Stimulated activated CD8-positive, alpha-beta memory T cell treated with anti-CD3 and anti-CD28 coated beads, Interleukin-7, amount 100 ng/mL, for 48 hours (primary cell): ENCODE measurements at regions not wholly inside any gene's neighbourhood (a gene's known extent, or its start where the extent isn't known, plus 50 kb on each side); places are given as distances from the start of the nearest gene placed in this dataset.

ENCODE experiments used
- DNase-seq, 2 donors: peaks; one replicate each; pipeline ENCODE4 v3.0.0-alpha.2; 2020; ENCODE audit warnings: low read depth in 1 of 2; ENCODE audit errors: extremely low read depth in 1 of 2

DNA sequence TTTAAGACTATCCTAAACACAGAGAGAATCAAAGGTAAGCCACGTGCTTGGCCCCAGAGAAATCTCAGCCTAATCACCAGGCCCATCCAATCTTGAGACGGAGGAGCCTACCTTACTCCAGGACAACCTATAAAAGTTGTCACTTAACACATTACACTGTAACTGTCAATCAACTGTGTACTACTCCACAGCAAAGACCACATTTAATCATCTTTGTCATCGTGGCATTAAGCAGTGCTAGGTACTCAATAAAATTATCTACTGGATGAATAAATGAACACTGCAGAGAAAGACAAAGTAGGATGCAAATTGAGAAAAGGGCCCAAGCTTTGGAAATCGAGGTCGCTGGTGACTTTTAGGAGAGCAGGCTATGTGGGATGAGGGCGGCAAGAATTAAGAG lies 466.7 kb downstream of the SHQ1 start:
- DNase-seq, result no peak

DNA sequence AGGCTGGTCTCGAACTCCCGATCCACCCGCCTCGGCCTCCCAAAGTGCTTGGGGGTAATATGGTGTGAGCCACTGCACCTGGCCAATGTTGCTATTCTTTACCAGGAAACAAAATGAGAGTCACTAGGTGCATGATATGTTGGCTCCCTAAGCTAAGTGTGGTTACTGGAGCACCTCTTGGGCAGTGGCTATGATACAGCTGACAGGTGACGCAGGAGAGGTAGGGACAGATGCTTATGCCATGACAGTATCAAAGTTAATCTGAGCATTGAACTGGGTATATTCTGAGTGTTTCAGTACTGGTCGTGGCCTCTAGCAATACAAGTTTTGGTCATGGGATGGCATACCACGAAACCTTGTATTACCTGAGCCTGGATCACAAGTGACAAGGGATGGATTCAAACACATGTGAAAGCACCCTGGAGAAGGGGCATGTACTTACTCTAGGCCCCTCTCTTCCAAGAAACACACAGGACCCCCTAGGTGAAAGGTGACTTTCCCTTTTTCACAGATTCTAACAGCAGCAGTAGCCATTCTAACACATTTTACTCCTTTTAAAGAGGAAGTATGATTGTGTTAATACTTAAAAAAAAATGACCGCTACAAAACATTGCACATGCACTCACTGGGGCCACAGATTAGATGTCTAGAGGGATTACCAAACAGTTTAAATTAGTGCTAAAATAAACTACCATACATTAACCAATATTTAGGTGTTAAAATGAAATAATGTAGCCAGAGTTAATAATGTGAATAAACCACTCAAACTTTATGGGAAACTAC lies 467.3 kb downstream of the SHQ1 start:
- DNase-seq, result no peak

DNA sequence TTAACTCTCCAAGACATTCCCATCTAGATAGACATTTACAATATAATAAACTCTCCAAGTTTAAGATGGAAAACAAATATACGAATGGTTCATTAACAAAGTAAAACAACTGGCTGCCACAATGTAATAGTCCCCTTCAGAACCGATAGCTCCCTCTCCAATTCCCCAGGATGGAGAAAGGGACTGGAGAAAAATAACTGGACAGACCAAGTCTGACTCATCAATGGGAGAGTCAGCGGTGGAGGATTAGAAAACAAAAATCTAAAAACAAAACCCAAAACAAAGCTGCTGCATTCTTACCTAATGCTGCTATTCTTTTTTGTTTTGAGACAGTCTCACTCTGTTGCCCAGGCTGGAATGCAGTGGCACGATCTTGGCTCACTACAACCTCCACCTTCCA lies 468.1 kb downstream of the SHQ1 start:
- no peak for DNase-seq

DNA sequence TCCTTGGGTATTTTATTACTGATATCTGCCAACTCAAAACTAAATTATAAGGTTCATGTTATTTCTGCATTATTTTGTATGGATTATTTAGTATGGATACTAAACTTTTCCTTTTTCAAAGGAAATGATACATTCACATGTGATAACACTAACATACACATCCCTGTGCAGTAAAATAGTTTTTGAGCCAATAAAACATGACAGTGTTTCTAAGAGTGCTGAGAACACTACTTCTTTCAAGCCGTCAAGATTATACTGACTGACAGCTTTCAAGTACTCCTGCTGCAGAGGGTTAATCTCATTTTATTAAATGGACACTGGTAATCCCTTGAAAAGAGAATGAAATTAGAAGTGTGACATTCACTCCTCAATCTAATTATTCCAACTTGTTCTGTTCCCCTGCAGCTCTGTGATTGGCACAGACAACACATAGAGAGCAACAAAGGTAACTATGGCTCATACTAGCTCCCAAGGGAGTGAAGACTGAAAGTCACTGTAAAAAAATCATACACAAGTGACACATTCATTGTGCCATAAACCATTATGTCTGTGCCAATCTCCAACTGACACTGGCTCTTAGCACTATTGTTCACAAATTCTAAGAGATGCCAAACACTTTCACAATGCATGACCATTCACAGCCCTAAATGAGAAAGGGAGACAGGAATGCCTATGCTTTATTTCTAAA lies 468.6 kb downstream of the SHQ1 start:
- no peak for DNase-seq

DNA sequence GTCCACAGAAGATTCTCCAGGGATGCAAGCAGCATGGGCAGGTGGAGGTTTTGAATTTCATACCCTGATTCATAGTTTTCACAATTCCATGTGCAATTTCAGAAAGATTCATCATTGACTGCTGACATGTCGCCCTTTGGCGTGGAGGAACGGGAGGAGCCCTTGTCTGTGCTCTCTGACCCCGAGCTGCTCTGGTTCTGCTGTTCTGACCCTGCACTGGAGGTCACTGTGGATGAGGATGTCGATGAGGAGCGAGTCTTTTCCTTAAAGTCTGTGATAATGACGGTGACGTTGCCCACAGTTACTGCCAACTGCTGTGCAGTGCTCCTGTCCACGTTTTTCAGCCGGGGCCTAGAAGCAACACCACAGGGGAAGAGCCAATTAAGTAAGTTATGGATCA lies 470.0 kb downstream of the SHQ1 start:
- no peak for DNase-seq

DNA sequence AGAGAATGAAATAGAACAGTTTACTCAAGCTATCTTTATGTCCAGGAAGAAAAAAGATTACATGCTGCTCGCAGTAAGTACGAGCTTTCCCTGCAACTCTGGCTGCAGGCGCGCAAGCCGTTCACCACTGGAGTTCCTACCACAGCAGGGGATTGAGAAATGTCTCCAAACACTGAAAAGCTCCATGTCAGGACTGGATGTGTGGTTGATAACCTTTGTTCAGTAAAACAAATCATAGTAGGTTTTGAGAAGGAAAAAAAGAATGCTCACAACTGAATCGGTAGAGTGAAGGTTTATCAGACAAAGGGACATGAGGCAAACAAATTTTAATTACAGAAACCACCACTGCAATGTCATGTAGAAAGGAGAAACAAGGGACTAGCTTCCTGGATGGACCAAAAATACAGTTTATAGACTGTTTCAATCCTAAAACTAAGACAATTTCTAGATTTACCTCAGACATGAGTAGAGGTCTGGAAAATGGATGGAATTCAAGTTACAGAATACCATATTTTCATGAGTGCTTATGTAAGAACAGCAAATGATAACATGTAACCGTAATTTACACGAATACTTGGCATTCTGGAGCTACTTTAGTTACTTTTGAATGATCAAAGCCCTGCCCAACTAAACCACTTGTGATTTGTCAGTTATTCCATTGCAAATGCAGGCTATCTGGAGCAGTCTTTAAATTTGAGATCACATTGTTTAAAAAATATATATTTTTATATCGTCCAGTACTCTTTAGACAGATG lies 471.1 kb downstream of the SHQ1 start:
- DNase-seq, result no peak

DNA sequence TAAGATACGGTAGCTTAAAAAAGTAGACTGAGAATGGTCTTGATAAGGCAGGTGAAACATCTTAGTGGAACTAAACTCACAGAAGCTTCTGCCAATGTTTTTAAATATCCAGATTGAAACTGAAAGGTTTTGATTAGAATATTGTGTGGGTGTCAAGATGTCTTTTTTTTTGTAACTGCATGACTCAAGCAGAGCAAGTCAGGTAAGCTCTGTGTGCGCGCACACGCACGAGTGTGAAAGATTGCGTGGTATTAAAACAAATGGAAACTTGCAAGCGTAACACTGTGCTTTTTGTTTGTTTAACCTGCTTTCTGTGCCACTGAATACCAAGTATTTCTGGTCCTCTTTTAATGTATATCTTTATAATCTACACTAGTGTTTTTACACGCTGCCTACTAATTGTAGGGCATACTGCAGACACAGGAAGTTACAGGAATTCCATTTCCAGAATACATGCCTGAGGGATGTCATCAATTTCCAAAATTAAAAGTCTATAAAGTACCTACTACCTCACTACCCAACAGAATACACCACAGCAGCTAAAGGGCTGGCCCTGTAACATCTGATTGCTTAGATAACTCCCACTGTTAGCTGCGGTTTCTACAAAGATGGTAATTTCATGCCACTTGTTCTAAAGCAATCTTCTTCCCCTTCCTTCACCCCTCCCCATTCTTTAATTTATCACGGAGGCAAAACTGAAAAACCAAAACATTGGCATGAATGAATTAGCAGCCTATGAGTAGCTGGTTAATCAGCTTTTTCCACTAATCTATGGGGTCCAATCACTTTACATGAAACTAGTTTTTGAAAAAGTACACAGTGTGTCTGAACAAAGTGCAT lies 472.8 kb downstream of the SHQ1 start:
- peak in 1 of 2 donors; percentile 28 for DNase-seq

DNA sequence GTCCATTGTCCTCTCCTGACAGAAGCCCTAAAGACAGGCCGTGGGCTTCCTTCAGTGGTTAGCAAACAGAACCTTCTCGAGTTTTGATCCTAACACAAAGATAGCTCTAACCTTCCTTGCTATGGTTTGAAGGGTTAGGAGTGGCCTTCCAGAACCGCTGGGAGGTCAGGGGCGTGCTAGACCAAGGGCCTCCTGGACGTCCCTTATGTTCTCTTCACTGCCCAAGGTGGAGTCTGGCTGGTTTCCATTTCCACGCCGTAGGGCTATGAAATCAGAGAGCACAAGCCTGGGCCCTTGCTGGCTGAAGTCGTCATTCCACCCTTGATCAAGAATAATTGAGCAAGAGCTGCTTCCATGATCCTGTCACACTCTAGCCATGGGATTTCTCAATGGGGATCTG lies 475.1 kb downstream of the SHQ1 start:
- no peak for DNase-seq

DNA sequence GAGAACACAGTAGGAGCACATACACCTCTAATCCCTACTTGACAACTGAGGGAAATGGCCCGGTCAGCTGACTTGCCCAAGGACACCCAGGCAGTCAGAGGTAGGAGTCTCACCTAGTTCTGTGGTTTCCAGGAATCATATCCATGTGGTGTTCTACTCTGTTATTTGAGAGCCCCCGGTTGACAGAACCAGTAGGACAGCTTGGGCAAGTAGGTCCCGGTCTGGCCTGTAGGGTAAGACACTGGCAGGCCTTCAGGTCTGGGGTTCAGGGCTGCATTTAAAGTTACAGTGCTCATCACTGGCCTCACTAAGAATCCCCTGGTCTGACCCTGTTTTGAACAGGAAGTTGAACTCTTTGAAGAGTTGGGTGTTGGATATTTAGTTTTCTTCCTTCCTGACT lies 476.1 kb downstream of the SHQ1 start:
- DNase-seq, result no peak

DNA sequence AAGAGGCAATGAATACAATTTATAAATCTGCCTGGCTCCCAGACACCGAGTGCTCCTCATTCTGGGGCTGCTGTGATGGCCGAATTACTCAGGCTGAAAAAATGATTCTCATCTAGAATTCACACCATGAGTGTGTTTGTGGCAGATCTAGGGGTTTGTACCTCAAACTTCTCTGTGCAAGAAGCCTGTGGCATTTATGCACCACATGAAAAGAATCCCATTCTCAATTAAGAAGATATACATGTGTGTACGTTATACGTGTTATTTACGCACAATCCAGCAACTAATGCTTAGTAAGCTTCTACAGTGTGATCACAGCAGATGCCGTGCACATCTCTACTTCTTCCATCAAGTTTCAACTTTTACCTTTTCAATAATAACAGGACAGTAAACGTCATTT lies 476.8 kb downstream of the SHQ1 start:
- DNase-seq, result no peak

DNA sequence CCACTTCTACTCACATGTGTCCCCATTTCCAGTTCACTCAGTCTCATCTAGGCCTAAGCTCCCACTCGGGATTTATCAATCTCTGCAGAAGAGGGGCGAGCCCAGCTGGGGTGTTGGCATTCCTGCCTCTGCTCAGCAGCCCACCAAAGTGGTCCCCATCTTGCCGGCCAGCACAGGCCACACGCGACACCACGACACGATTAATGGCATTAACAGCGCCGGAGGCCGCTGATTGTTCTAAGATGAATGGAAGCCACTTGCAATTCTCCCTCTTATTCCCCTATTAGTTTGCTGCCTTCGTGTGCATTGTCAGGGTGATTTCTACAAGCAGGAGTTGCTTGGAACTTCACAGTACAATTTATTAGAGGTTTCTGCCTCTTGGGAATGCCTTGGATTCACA lies 477.3 kb downstream of the SHQ1 start:
- no peak for DNase-seq

DNA sequence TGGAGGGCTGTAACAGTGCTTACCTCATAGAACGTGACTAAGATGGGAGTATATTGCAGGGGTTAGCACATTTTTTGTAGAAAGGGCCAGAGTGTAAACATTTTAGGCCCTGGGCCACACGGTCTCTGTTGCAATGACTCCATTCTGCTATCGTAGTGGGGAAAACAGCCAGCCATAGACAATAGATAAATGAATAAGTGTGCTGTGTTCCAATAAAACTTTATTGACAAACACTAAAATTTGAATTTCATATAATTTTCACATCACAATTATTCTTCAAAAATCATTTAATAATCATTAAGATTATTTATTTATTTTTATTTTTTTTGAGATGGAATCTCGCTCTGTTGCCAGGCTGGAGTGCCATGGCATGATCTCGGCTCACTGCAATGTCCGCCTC lies 478.6 kb downstream of the SHQ1 start:
- DNase-seq, result no peak

DNA sequence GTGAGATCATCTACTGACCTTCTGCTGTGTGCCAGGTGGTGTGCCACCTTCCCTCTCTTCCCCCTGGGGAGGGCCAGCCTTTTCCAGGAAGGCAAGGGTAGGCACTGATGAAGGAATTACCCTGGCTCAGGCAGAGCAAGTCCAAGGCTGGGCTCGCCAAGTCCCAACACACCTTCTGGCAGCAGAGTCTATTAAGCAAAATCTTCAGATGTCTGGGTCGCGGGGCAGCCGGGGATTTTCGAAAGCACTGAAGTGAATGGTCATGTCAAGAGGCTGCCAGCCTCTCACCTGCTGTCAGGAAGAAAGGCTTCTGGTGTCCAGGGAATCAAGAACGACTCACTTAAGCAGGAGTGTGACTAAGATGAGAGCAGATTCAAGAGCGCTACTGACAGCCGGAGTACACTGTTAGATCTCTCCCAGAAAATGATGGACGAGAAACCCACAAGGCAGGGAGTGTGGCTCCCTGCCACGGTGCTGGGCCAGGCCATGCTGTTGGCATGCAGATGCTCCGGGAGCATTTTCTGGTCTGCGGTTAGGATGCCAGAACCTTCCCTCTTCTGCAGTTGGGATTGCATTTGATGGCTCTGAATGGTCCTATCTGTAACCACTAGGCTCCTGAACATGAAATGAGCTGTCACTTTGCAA lies 479.8 kb downstream of the SHQ1 start:
- no peak for DNase-seq

DNA sequence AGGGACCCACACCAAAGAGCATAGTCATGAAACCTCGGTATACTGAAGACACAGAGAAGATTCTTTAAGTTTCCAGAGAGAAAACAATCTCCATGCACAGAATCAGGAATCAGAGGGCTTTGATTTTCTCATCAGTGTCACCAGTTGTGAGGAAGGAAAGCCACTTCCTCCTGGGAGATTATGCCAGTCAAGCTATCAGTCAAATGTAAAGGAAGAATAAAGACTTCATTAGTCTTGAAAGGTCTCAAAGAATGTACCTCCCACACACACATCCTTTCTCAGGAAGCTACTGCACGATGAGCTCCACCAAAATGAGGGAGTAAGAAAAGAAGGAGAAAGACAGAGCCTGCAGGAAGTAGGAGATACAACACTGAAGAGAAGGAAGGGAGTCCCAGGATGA lies 486.3 kb downstream of the SHQ1 start:
- DNase-seq, result no peak

DNA sequence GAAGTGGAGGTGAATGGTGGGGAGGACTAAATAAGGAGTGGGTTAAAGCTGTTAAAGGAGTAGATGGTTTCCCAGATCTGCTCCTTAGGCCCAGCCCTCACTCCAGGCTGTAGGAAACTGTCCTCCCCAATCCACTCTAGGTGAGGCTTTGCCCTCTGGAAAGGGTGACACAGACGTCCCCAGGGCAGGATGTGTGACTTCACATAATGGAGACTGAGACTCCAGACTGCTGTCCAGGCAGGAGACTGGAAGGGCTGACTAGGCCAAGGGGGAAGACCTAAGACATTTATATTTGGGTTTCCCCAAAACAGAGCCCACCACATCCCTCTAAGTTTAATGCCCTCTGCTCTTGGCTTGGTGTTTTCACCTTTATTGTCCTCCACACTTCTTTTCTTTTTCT lies 488.5 kb downstream of the SHQ1 start:
- no peak for DNase-seq

DNA sequence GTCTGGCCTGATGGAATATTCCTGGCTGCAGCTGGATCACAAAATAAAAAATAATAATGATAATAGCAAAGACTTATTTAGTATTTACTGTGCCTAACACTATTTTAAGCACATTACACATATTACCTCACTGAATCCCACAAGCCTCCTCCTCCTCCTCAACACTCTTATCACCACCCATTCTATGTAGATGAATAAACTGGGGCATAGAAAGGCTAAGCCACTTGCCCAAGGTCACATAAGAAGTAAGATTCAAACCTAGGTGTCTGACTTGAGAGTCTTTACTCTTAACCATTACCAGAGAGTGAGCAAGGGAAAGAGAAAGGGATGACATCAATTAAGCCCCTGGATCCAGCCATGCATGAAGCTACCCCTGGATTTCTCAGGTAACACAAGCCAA lies 493.1 kb downstream of the SHQ1 start:
- DNase-seq, result no peak

DNA sequence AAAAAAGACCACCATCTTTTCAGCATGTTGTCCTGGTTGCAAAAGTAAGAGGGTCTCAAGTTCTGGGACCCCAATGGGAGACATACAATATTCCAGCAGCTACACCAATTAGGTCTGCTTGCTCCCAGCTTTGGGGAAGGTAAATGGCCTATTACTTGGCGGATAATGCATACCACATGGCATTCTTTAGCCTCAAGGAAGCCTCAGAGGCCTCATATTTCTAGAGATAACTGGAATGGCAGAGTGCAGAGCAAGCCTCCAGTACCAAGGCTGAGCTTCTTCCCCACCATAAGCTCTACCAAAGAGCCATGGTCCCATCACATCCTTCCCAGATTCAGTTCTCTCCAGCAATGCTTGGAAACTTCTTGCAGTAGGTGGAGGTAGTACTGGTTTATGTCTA lies 493.8 kb downstream of the SHQ1 start:
- no peak for DNase-seq

DNA sequence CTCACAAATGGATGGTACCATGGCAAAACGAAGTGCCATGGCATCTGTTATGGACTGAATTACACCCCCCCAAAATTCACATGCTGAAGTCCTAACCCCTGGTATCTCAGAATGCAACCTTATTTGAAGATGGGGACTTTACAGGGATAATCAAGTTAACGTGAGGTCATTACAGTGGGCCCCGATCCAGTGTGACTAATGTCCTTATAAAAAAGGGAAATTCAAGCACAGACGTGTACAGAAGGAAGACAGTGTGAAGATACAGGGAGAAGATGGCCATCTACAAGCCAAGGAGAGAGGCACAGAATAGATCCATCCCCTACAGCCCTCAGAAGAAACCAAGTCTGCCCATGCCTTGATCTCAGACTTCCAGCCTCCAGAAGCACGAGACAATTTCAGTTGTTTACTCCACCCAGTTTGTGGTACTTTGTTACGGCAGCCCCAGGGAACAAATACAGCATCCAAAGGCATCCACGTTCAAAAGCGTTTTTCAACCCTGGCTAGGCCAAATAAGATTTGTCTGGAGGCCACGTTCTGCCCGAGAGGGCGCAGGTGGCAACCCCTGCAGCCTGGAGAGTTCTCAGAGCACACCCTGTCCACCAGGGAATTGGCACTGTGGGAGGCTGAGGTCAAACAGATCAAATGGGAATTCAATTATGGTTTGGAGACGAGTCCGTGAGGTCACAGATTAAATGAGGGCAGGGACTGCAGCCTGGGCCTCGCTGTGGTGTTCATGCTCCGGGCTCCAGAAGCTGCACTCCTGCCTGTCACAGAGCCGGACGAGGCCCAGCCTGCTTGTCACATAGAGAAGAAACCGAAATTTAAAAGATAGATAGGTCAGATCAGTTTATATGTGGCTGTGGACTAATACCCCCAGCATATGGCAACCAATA lies 494.8 kb downstream of the SHQ1 start:
- DNase-seq, result no peak

DNA sequence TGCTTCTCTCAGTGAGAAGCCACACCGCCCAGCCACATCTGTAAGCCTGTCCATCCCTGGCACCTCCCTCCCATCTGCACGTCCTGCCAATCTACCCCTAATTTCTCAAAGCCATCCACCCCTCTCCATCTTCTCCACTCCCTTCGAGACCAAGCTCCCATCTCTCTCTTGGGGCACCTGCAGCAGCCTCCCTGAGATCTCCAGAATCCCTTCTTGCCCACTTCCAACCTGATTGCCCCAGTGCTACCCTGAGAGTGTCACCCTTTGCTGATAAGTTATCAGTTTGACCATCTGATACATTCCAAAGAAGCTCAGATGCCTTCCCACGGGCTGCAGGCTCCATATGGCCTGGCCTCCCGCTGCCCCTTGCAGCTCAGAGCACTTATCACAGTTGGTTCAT lies 496.1 kb downstream of the SHQ1 start:
- DNase-seq, result no peak

DNA sequence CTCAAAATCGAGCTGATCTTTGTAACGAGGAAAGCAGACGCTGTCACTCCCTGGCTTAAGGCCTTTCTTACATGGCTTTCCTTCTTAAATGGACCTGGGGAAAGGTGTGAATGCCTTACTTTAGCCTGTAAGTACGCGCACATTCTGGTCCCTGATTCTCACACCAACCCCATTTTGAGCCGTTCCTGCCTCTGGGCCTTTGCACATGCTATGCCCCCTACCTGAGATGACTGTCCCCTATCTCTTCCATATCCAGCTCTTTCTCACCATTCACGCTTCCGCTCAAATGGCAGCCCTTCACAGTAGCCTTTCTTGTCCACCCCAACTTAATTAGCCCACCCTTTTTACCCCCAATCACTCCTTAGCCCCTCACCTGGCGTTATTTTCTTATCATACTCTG lies 496.7 kb downstream of the SHQ1 start:
- no peak for DNase-seq
